IMR-90 (cell line): ENCODE measurements at regions not wholly inside any gene's neighbourhood (a gene's known extent, or its start where the extent isn't known, plus 50 kb on each side); places are given as distances from the start of the nearest gene placed in this dataset.

Source experiments
- FOS ChIP-seq: fragments of 150-350 bp; IDR thresholded peaks from 2 replicates; pipeline ENCODE4 v1.6.1; 2016; ENCODE audit warnings: low read depth, low read length
- TF ChIP-seq, protein P1 (sequence below): conservative IDR thresholded peaks from 2 replicates; pipeline ENCODE4 v1.5.1; 2012; ENCODE audit warnings: mild to moderate bottlenecking, low read depth, low read length, improper control_type of control experiment

DNA sequence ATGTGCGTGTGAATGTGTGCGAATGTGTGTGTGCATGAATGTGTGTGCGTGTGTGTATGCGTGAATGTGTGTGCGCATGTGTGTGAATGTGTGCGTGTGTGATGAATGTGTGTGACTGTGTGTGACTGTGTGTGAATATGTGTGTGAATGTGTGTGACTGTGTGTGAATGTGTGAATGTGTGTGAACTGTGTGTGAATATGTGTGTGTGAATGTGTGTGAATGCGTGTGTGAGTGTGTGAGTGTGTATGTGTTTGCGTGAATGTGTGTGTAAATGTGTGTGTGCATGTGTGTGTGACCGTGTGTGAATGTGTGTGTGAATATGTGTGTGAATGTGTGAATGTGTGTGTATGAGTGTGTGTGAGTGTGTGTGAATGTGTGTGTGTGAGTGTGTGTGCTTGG lies 1103.8 kb downstream of the TSN start:
- TF ChIP-seq, protein P1, sequence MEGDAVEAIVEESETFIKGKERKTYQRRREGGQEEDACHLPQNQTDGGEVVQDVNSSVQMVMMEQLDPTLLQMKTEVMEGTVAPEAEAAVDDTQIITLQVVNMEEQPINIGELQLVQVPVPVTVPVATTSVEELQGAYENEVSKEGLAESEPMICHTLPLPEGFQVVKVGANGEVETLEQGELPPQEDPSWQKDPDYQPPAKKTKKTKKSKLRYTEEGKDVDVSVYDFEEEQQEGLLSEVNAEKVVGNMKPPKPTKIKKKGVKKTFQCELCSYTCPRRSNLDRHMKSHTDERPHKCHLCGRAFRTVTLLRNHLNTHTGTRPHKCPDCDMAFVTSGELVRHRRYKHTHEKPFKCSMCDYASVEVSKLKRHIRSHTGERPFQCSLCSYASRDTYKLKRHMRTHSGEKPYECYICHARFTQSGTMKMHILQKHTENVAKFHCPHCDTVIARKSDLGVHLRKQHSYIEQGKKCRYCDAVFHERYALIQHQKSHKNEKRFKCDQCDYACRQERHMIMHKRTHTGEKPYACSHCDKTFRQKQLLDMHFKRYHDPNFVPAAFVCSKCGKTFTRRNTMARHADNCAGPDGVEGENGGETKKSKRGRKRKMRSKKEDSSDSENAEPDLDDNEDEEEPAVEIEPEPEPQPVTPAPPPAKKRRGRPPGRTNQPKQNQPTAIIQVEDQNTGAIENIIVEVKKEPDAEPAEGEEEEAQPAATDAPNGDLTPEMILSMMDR, result no peak
- no peak for TF ChIP-seq FOS
